ENCODE measurements at regions not wholly inside any gene's neighbourhood (a gene's known extent, or its start where the extent isn't known, plus 50 kb on each side); places are given as distances from the start of the nearest gene placed in this dataset.

- DNase-seq, result peak; percentile 51
Measured at GRCh38 chr9:106621313-106622163, 241.4 kb upstream of the ZNF462 start.

GRCh38 chr9:106622164-106622487 is 240.8 kb upstream of the ZNF462 start:
- peak; percentile 82 for DNase-seq

- no peak for DNase-seq
Measured at GRCh38 chr9:106623558-106623957, 239.4 kb upstream of the ZNF462 start.

GRCh38 chr9:106625259-106625789 is 237.6 kb upstream of the ZNF462 start:
- DNase-seq, result no peak

GRCh38 chr9:106626936-106627335 is 236.0 kb upstream of the ZNF462 start:
- no peak for DNase-seq

GRCh38 chr9:106632621-106633020 is 230.3 kb upstream of the ZNF462 start:
- DNase-seq, result no peak

- DNase-seq, result no peak
Measured at GRCh38 chr9:106634183-106634582, 228.8 kb upstream of the ZNF462 start.

GRCh38 chr9:106634641-106635040 is 228.3 kb upstream of the ZNF462 start:
- no peak for DNase-seq

GRCh38 chr9:106637486-106637885 is 225.5 kb upstream of the ZNF462 start:
- DNase-seq, result no peak

GRCh38 chr9:106639873-106640568 is 222.9 kb upstream of the ZNF462 start:
- DNase-seq, result no peak

GRCh38 chr9:106643211-106643930 is 219.6 kb upstream of the ZNF462 start:
- no peak for DNase-seq

- DNase-seq, result no peak
Measured at GRCh38 chr9:106644661-106645060, 218.3 kb upstream of the ZNF462 start.

GRCh38 chr9:106648799-106649198 is 214.2 kb upstream of the ZNF462 start:
- DNase-seq, result peak; percentile 1

- no peak for DNase-seq
Measured at GRCh38 chr9:106649664-106650063, 213.3 kb upstream of the ZNF462 start.

- no peak for DNase-seq
Measured at GRCh38 chr9:106653213-106653612, 209.8 kb upstream of the ZNF462 start.

GRCh38 chr9:106655966-106656365 is 207.0 kb upstream of the ZNF462 start:
- no peak for DNase-seq

GRCh38 chr9:106657926-106658325 is 205.0 kb upstream of the ZNF462 start:
- DNase-seq, result no peak

- no peak for DNase-seq
Measured at GRCh38 chr9:106668534-106668933, 194.4 kb upstream of the ZNF462 start.

GRCh38 chr9:106669835-106670234 is 193.1 kb upstream of the ZNF462 start:
- no peak for DNase-seq

- no peak for DNase-seq
Measured at GRCh38 chr9:106670418-106670817, 192.5 kb upstream of the ZNF462 start.

- no peak for DNase-seq
Measured at GRCh38 chr9:106675780-106676179, 187.2 kb upstream of the ZNF462 start.

- no peak for DNase-seq
Measured at GRCh38 chr9:106677374-106677773, 185.6 kb upstream of the ZNF462 start.

GRCh38 chr9:106677830-106678229 is 185.1 kb upstream of the ZNF462 start:
- DNase-seq, result no peak

- no peak for DNase-seq
Measured at GRCh38 chr9:106678273-106678672, 184.7 kb upstream of the ZNF462 start.
